GM03348 (cell line): ENCODE measurements at regions not wholly inside any gene's neighbourhood (a gene's known extent, or its start where the extent isn't known, plus 50 kb on each side); places are given as distances from the start of the nearest gene placed in this dataset.
"Not testable (repeated sequence)": the region's sequence is repeated elsewhere in the genome, so short reads cannot be mapped to it uniquely, and the experiment has no call there.

Source experiments
- DNase-seq: peaks from one replicate; pipeline ENCODE4 v3.0.0; 2012; ENCODE audit warnings: low spot score

- DNase-seq = no peak
These were observed 72.5 kb downstream of the RRAGC start for GRCh38 chr1:38787041-38787440.

GRCh38 chr1:38786040-38786436 is 73.5 kb downstream of the RRAGC start:
- DNase-seq = no peak

GRCh38 chr1:38785285-38786039 is 74.1 kb downstream of the RRAGC start:
- DNase-seq = no peak

- no peak for DNase-seq
These were observed 74.9 kb downstream of the RRAGC start for GRCh38 chr1:38784452-38785284.

GRCh38 chr1:38783640-38784229 is 75.8 kb downstream of the RRAGC start:
- DNase-seq = no peak

- no peak for DNase-seq
These were observed 77.5 kb downstream of the RRAGC start for GRCh38 chr1:38781872-38782617.

GRCh38 chr1:38780133-38780532 is 79.4 kb downstream of the RRAGC start:
- DNase-seq = no peak

- DNase-seq = no peak
These were observed 80.1 kb downstream of the RRAGC start for GRCh38 chr1:38779491-38779890.

- no peak for DNase-seq
These were observed 81.1 kb downstream of the RRAGC start for GRCh38 chr1:38778521-38778920.

GRCh38 chr1:38778051-38778450 is 81.5 kb downstream of the RRAGC start:
- no peak for DNase-seq

GRCh38 chr1:38777464-38777957 is 82.1 kb downstream of the RRAGC start:
- no peak for DNase-seq

- no peak for DNase-seq
These were observed 83.0 kb downstream of the RRAGC start for GRCh38 chr1:38776466-38777065.

GRCh38 chr1:38775175-38775845 is 84.3 kb downstream of the RRAGC start:
- no peak for DNase-seq

GRCh38 chr1:38773483-38773882 is 86.1 kb downstream of the RRAGC start:
- no peak for DNase-seq

- DNase-seq = no peak
These were observed 86.6 kb downstream of the RRAGC start for GRCh38 chr1:38772953-38773352.

GRCh38 chr1:38772026-38772425 is 87.5 kb downstream of the RRAGC start:
- DNase-seq = no peak

GRCh38 chr1:38770516-38771173 is 88.9 kb downstream of the RRAGC start:
- not testable (repeated sequence) for DNase-seq

- no peak for DNase-seq
These were observed 93.4 kb downstream of the RRAGC start for GRCh38 chr1:38766125-38766524.

- DNase-seq = no peak
These were observed 96.5 kb downstream of the RRAGC start for GRCh38 chr1:38763121-38763520.

- no peak for DNase-seq
These were observed 99.0 kb downstream of the RRAGC start for GRCh38 chr1:38760562-38760961.

GRCh38 chr1:38758820-38759219 is 100.8 kb downstream of the RRAGC start:
- no peak for DNase-seq
